HG03103 (cell line): ENCODE measurements at regions not wholly inside any gene's neighbourhood (a gene's known extent, or its start where the extent isn't known, plus 50 kb on each side); places are given as distances from the start of the nearest gene placed in this dataset.
A peak's percentile ranks its signal among the peaks of the same experiment; 100 is the strongest.

ENCODE experiments used
- ATAC-seq: cut with Tn5 transposase; IDR thresholded peaks from one replicate; pipeline ENCODE4 v1.9.1; 2021; ENCODE audit warnings: low read depth; ENCODE audit not compliant: unreplicated experiment

DNA sequence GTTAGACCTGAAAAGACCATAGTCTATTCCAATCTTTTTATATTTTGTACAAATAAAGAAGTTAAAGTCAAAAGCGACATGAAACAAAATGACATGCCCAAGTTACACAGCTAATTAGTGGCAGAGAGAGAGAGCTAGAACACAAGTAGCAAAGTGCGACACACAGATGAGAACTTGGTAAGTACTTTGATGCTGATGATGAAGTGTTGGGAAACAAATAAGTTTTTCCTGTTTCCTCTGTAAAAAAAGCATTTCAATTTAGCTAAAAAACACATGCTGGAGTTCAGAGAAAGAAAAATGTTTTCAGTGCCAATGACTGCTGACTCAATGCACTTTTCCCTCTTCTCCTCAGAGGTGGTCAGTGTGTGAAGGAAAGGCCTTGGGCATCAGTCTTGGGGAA is 226.9 kb downstream of the PAX3 start:
- ATAC-seq, result no peak

DNA sequence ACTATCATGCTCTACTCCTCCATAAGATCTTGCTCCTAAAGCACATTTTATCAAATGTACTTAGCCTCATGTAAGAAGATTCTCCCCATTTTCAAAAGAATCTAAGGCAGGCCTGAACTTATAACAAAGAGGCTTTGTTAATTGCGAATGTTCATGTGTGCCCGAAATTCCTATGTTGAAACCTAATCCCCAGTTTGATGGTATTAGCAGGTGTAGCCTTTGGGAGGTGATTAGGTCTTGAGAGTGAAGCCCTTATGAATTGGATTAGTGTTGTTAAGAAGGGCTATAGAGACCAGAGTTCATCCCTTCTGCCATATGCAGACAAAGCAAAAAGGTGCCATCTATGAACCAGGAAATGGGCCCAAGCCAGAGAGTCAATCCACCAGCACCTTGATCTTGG is 234.5 kb downstream of the PAX3 start:
- ATAC-seq, result no peak

DNA sequence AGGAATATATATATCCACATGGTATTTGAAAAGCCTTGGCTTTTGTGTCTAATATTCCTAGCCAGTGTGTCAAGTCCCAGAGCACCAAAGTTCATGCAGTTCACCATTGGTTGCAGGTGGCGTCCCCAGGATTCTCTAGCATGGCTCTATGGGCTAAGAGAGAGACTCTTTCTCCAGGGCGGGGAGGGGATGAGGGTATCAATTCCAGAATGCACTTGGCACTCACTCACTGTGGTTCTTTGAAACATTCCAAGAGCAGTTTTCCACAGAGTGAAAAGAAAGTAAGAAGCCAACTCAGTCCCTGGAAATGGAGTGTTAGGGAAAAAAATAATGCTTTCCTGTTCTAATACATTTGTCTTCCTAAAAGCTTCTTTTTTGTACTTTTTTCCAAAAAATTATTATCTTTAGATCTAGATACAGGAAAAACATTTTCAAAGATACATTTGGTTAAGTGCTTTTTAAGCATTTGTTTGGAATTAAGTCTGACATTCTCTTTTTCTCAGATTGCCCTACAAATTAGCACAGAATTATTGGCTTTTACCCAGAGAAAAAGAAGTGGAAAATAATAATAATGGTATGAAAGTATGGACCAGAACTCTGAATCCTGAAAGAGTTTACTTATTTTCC is 239.9 kb downstream of the PAX3 start:
- ATAC-seq, result no peak

DNA sequence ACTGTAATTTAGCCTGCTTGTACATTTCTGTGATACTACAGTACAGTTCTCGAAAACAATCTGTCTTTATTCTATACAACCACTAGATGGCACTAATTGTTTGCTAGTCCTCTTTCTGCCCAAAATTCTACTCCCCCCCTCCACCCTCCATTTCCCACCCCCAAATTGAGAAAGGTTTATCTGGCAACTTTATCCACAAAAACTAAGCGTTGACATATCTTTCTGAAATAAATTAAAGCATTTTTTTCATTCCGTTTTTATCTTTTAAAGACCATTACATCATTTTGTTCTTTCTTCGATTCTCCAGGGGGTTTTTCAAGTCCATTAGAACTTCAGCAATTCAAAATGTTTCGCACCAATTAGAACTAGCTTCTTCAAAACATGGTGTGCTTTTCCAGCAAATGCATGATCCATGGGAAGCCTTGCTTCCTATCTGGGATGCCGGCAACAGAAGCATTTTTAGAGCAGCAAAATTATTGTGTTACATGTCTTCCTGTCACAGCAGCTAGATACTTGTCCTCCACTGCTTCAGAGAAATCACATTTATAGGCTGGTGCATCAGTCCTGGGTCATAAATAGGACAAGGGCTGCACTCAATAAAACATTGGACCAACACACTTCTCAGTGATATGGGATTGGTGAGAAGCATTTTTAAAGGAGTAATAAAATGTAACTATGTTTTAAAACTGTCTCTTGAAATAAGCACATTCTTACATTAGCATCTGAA is 241.3 kb downstream of the PAX3 start:
- no peak for ATAC-seq

DNA sequence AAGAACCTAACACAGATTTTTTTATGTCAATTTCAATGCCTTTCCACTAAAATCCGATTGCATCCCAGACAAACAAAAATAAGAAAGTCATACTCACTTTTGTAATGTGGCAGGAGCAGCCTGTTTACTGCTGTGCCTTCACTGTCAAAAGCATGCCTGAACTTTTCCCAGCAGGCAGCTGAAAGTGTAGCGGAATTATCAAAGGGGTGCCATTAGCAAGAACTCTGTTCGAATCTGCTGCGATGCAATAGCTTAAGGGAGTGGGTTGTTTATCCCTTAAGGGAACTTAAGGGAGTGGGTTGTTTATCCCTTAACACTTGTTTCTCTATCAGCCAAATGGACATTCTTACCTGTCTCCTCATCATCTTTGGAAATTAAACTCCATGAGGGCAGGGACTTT is 243.5 kb downstream of the PAX3 start:
- no peak for ATAC-seq

DNA sequence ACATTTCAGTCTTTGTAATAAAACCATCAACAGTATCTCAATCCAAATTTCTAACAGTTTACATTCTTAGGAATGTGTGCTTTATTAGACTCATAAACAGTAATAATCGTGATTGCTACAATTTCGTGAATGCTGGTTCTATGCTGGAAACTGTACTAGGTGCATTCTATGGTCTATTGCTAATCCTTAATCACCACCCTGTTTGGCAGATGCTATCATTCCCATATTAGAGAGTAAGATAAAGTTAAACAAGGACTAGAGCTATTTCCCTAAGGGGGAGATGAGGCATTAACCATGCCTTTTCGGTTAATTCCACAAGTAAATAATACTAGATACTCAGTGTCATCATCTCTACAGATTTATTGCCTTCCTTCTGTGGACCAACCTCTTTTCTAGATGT is 244.0 kb downstream of the PAX3 start:
- no peak for ATAC-seq

DNA sequence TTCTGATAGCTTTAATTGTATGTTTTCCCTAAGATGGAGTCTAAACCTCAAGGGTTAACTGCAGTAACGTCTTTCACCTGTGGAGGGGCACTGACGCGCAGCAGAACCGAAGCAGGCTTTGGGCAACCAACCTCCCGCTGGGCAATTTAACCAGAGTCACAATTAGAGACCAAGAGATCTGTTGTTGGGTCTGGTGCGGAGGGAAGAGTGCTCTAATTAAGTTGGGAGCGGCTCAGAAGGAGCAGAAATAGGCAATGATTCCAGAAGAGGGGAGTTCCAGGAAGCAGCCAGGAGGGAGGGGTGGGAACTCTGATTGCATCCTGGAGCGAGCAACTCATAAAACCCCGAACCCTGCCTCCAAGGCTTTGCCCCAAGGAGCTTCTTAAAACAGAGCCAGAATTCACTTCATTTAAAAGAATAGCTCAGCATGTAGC is 245.8 kb downstream of the PAX3 start:
- ATAC-seq, result peak; percentile 69

DNA sequence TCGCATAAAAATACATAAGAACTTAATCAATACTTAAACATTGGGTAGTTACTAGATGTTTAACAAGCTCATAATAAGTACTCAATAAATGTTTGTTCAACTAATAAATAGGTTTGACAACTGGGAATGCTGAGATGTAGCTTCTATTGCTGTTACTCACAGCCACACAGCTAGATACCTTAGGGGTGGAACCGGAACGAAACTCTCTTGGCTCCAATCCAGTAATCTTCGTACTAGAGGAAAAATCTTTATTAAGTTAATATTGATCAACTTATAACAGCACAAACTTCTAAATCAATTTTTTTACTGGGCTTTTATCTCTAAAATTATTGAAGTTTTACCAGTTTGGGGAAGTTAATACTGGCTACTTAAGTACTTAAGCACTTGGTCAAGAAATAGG is 247.8 kb downstream of the PAX3 start:
- ATAC-seq, result no peak

DNA sequence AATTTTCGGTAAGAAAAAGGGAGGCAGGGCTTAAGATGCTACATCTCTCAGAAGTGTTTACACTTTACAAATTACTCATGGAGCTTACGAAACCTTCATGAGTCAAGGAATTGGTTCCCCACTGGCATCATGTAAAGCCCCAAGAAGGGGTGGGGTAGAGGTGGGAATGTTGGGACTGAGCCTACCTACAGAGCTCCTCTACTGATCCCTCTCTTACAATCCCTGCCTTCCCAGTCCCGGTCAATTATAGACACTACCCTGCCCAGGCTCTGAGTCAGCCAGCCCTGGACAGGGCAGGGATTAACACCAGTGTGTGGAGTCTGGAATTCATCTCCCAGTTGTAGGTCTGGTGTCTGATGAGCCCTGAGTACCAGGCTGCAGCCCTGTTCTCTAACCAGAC is 248.9 kb downstream of the PAX3 start:
- no peak for ATAC-seq

DNA sequence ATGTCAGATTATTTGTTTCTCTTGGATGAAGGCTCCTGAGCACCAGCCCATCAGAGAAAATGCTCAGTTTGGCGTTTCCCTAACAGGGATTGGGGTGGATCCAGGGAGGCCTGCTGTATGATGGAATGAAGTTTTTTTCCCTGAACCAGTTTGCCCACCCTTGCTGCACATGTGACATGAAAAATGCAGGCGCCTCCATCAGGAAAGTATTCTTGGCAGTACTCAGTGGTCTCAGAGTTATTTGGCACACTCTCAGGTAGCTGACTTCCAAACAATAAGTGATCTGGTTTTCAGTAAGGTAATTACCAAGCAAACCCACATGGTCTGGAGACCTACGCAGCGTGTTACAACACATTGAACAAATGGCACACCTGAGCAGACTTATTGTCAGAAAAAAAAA is 254.9 kb downstream of the PAX3 start:
- no peak for ATAC-seq

DNA sequence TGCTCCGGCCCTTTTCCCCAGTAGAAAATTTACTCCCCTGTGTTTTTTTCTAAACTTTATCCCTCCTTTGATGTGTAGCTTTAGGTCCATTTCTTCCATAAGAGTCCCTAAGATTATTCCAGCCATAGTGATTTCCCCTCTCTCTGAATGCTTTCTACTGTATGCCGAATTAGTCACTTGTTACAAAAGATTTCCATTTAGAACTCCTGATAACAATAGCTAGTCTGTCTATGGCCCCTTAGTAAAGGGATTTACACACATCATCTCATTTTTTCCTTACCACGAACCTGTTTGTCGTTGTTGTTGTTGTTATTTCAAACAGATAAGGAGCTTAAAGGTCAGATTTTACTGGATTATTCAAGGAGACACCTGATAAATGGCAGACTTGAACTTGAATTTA is 256.1 kb downstream of the PAX3 start:
- ATAC-seq, result no peak

DNA sequence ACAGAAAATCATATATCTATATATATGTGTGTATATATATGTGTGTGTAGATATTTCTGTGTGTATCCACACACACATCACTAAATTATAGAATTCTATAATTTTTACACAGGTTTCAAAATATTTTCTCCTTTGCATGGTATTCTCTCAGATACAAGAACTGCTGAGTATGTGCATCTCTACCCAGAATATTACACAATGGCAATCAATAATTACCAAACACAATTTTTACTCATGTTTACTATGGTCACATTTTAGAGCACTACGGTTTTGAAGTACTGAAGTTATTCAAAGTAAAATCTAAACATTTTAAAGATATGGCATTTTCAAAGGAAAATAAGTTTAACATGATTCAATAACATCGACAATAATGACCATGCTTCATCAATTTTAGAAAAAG is 258.5 kb downstream of the PAX3 start:
- ATAC-seq, result no peak

DNA sequence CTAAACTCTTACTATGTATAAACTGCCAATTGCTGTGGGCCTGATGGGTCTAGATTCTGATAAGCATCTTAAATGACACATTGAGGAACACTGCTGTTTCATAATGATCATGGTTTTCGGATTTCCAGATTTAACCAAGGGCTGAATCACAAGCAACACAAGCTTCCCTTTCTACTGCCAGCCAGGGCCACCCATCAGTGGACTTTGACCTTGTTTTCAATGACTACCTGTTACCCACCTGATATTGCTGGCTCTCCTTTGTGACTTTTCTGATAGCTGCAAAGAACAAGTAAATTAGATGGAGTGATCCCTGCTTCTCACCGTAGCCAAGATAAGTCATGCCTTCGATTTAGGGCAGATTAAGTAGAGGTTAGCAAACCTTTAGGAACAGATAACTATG is 259.0 kb downstream of the PAX3 start:
- ATAC-seq, result no peak

DNA sequence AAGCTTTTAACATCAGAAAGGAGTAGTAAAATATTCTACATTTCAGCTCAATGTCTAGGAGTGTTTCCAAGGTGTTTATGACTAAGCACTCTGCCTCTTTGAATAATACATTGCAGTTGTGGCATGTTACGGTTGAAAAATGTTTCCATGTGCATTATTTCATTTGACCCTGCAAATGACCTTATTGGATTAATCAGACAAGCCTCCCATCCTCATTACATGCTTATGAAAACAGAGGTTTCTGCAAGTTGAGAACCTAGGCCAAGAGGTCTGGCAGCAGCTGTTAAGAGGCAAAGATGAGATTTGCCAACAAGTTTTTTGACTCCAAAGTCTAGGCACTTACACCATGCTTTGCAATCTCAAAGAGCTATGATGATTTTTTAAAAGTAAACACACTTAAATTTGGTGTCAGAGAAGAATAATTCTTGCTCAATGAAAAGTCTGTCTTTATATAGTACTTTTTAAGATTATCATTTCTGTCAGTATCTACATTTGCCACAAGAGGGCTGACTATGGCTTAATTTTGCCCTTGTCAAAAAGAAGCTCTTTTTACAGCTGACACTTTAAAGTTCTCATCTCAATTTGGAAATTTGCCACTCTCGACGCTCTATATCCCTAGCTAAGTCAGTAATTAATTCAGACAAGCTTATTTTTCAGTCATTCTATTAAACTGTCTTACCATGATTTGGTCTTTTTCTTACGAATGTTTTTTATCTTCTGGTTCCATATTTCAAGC is 260.6 kb downstream of the PAX3 start:
- no peak for ATAC-seq

DNA sequence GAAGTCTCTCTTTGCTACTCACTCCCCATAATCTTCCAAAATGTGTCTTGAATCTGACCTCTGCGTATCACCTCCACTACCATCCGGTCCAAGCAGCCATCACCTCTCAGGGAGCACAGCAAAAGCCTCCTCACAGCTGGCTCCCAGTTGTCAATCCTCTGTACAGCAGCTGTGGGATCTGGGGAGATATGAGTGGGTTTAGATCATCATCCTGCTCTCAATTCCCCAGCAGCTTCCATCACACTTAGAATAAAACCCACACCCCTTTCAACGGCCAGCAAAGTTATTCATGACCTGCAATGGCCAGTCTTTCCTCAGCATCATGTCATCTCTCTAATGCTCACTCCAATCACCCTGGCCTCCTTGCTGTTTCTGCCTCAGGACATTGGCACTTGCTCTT is 261.6 kb downstream of the PAX3 start:
- ATAC-seq, result no peak

DNA sequence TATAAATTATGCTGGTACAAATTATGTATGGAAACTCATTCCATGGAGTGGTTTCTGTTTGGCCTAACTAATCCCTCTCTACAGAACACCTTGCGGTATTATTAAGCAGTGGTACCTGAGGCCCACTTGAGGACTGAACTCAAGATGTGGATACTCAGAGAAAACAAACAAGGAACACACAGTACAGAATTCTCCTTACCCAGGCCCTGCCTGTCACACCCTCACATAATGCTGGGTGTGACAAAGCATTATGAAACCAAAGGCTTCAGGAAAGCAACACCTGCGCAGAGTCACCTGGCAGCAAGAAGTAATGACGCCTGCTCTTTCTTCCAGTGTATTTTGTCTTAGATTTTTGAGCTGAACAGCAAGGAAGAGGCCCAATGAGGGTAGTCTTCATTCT is 264.7 kb downstream of the PAX3 start:
- no peak for ATAC-seq

DNA sequence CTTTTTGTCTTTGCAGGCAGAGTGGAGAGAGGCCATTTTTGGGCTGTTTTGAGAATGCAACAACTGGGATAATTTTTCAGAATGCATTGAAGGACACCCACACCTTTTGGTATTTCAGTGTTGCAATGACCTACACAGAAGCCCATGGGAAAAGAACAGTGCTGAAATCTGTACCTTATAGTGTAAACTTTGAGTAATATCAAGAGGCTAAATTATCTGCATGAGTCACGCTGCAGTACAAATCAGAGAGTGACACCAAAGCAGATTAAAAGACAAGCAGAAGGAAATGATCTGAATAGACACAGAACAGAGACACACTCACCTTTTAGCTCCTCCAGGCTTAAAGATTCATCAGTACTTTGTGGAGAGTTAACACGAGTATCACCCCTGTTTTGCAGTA is 265.3 kb downstream of the PAX3 start:
- no peak for ATAC-seq

DNA sequence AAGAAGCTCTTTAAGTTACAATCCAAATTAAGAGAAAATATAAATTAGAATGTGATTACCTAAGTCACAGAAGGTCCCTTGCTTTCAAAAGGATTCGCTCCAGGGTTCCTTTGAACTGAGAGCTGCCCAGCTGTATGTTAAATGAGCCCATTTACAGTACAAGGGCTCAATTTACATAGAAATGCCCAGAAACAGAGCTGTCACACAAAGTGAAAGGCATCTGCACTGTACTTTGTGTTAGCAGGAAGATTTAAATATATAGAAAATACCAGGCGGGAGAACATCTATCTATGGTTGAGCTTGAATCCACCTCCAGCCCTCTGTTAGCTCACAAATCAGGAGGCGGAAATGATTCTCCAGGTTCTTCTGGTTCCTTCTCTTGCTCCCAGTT is 272.9 kb downstream of the PAX3 start:
- ATAC-seq, result no peak

DNA sequence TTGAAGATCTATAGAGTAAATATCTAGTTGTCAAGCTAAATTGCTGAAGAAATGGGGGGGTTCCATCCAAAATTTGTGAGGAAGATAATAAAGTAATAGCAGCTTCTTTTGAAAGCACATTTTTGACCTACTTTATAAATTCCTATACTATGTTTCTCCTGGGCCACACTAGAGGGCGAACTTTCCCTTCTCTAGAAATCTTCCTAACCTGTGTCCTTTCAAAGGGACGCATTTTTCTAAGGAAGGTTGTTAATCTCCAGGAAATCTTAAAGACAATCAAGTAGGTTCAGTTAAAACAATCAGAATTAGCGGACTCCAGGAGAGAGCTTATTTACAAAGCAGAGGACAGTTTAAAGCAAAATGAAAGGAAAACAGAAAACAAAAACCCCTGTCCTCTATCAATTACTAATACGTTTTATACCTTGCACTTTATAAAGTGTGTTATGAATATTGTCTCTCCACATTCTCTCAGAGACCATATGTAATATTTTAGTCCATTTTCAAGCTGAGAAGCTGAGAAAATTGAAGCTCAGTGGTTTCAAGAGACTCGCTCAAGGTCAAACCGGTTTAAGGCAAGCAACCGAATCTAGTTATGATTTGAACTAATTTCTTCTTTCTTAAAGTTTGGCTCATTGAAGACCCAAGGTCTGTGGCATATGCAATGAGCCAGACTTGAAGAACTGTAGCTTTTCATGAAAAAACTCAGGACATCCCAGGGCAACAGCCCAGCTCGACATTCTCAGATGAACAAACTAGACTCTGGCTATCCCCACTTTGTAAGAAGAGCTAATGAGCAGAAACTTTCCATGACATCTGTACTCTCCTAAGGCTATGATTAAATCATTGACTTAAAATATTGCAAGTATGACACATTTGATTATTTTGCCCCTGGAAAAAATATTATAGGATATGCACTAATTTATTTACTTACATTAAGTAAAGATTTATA is 273.6 kb downstream of the PAX3 start:
- no peak for ATAC-seq

DNA sequence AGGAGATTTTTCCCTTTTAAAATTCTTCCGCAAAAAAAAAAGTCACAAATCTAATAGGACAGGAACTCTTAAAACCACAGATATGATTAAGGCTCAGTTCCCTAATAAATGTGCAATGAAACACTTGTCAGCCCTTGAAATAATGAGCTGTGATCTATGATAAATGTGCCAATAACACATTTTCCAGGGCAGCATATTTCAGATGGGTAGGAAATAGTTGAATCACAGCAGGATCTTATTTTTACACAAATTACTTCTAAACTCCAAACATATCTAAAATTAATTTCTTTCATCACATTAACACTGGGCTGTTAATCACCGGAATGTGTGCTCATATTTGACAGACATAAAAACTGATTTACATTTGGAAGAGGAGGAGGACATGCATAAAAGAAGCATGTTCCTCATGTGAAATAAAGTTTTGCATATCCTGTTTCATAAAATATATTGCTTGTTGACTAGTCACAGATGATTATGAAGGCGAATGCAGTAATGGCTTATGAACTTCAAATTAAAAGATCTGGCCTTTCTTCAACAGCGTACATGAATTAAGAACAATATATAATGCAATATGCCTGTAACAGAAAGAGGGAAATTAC is 281.4 kb downstream of the PAX3 start:
- ATAC-seq, result no peak
